ENCODE measurements at regions not wholly inside any gene's neighbourhood (a gene's known extent, or its start where the extent isn't known, plus 50 kb on each side); places are given as distances from the start of the nearest gene placed in this dataset.

- TF ChIP-seq, protein P1, sequence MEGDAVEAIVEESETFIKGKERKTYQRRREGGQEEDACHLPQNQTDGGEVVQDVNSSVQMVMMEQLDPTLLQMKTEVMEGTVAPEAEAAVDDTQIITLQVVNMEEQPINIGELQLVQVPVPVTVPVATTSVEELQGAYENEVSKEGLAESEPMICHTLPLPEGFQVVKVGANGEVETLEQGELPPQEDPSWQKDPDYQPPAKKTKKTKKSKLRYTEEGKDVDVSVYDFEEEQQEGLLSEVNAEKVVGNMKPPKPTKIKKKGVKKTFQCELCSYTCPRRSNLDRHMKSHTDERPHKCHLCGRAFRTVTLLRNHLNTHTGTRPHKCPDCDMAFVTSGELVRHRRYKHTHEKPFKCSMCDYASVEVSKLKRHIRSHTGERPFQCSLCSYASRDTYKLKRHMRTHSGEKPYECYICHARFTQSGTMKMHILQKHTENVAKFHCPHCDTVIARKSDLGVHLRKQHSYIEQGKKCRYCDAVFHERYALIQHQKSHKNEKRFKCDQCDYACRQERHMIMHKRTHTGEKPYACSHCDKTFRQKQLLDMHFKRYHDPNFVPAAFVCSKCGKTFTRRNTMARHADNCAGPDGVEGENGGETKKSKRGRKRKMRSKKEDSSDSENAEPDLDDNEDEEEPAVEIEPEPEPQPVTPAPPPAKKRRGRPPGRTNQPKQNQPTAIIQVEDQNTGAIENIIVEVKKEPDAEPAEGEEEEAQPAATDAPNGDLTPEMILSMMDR (IDR thresholded peaks at IDR 0.05; ENCODE audit: control extremely low read depth, extremely low read depth, low read depth, missing control alignments): no peak
- DNase-seq (ENCODE audit: extremely low spot score): no peak
- CTCF ChIA-PET: interaction anchor here (0.8 kb wide), 1 partner anchor 14 kb away, joined by 3 read pairs; no protein-coding TSS in a partner anchor
- POLR2A ChIA-PET: no interaction called here
These were observed 65.6 kb downstream of the ANXA2R start for GRCh38 chr5:42974536-42974935.

GRCh38 chr5:42970636-42971559, 69.2 kb downstream of the ANXA2R start:
- no peak for DNase-seq (ENCODE audit: extremely low spot score)
- TF ChIP-seq, protein P1 (IDR thresholded peaks at IDR 0.05; ENCODE audit: control extremely low read depth, extremely low read depth, low read depth, missing control alignments): no peak
- POLR2A ChIA-PET: interaction anchor here (0.6 kb wide), 1 partner anchor 155 kb away, joined by 5 read pairs; no protein-coding TSS in a partner anchor
- CTCF ChIA-PET: interaction anchor here (1.1 to 1.8 kb wide), 2 partner anchors 60 to 62 kb away, joined by 6 to 8 read pairs; no protein-coding TSS in a partner anchor

GRCh38 chr5:42965934-42966333, 74.2 kb downstream of the ANXA2R start:
- ChIA-PET CTCF (no interaction called here), POLR2A (no interaction called here)
- TF ChIP-seq, protein P1 (IDR thresholded peaks at IDR 0.05; ENCODE audit: control extremely low read depth, extremely low read depth, low read depth, missing control alignments): no peak
- DNase-seq (ENCODE audit: extremely low spot score): no peak

DNA sequence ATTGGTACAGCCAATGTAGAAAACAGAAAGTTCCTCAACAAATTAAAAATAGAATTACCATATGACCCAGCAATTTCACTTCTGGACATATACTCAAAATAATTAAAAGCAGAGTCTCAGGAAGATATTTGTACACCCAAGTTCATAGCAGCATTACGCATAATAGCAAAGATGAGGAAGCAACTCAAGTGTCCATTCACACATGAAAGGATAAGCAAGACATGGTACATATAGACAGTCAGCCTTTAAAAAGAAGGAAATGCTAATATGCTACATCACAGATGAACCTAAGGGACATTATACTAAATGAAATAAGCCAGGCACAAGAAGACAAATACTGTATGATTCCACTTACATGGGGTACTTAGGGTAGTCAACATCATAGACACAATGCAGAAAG, 76.7 kb downstream of the ANXA2R start:
- ChIA-PET POLR2A (no interaction called here), CTCF (interaction anchor here (1.8 kb wide), 1 partner anchor 55 kb away, joined by 4 read pairs; no protein-coding TSS in a partner anchor)
- no peak for DNase-seq (ENCODE audit: extremely low spot score)
- TF ChIP-seq, protein P1 (IDR thresholded peaks at IDR 0.05; ENCODE audit: control extremely low read depth, extremely low read depth, low read depth, missing control alignments): no peak

DNA sequence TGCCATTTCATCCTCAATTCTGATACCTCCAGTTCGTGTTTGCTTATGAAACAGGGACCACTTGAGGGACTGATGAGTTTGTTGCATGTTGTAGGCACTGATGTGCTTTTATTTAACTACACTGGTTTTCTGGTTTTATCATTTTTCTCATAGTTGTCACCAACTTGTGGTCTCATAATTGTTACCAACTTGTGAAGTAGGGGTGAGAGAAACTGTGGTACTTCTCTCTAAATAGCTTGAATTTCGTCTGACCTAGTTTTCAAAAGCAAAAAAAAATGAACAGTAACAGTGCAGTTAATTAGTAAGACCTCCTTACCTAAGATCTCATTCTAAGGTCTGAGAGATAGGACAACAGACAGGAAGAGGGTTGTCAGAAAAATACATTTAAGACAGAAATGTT, 78.0 kb downstream of the ANXA2R start:
- CTCF ChIA-PET: no interaction called here
- POLR2A ChIA-PET: no interaction called here
- DNase-seq (ENCODE audit: extremely low spot score): no peak
- TF ChIP-seq, protein P1 (IDR thresholded peaks at IDR 0.05; ENCODE audit: control extremely low read depth, extremely low read depth, low read depth, missing control alignments): no peak

- POLR2A ChIA-PET: no interaction called here
- CTCF ChIA-PET: no interaction called here
- TF ChIP-seq, protein P1 (IDR thresholded peaks at IDR 0.05; ENCODE audit: control extremely low read depth, extremely low read depth, low read depth, missing control alignments): no peak
- DNase-seq (ENCODE audit: extremely low spot score): no peak
These were observed 79.6 kb downstream of the ANXA2R start for GRCh38 chr5:42960506-42960905.
